ENCODE measurements at regions not wholly inside any gene's neighbourhood (a gene's known extent, or its start where the extent isn't known, plus 50 kb on each side); places are given as distances from the start of the nearest gene placed in this dataset.

DNA sequence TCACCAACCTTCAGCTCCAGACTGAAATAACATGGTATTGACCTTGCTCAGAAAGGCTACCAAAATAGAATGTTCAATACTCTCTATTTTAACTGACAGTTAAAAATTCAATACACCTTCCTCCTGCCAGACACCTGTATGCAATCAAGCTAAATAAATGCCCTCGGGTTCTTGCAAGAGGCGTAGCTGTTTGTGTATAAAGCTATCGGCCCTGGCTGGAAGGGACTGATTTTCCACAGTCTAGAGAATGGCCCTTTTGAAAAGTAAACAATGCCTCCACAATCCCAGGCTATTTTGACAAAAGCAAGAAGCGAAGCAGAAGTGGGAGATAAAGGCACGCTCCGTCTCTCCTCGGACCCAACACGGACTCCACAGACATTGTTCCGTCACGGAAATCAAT lies 791.2 kb downstream of the BRD1 start:
- TF ChIP-seq, protein P1, sequence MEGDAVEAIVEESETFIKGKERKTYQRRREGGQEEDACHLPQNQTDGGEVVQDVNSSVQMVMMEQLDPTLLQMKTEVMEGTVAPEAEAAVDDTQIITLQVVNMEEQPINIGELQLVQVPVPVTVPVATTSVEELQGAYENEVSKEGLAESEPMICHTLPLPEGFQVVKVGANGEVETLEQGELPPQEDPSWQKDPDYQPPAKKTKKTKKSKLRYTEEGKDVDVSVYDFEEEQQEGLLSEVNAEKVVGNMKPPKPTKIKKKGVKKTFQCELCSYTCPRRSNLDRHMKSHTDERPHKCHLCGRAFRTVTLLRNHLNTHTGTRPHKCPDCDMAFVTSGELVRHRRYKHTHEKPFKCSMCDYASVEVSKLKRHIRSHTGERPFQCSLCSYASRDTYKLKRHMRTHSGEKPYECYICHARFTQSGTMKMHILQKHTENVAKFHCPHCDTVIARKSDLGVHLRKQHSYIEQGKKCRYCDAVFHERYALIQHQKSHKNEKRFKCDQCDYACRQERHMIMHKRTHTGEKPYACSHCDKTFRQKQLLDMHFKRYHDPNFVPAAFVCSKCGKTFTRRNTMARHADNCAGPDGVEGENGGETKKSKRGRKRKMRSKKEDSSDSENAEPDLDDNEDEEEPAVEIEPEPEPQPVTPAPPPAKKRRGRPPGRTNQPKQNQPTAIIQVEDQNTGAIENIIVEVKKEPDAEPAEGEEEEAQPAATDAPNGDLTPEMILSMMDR (IDR thresholded peaks at IDR 0.05; ENCODE audit: low read depth, low read length, poor library complexity, severe bottlenecking), result no peak
- TF ChIP-seq EZH2phosphoT487 (IDR thresholded peaks at IDR 0.05; ENCODE audit: borderline replicate concordance, low read length), result no peak
